Tibial nerve (tissue), 3 donors: ENCODE measurements at regions not wholly inside any gene's neighbourhood (a gene's known extent, or its start where the extent isn't known, plus 50 kb on each side); places are given as distances from the start of the nearest gene placed in this dataset.

Experiments used
- POLR2A ChIP-seq, 2 donors: fragments of 450-650 bp; IDR thresholded peaks; one replicate each; pipeline ENCODE4 v1.6.1; 2017; ENCODE audit warnings: antibody characterized with exemption in 2 of 2, mild to moderate bottlenecking in 2 of 2, moderate library complexity in 2 of 2
- TF ChIP-seq, protein P1 (sequence below), 5 experiments: fragments of 200-600 bp in 3 of 5; fragments of 450-650 bp in 2 of 5; sonication (generic) in 3 of 5; IDR thresholded peaks; one replicate each; pipeline ENCODE4 v1.5.1; 2016 to 2019; ENCODE audit warnings: antibody characterized with exemption in 5 of 5, mild to moderate bottlenecking in 3 of 5, moderate library complexity in 2 of 5

DNA sequence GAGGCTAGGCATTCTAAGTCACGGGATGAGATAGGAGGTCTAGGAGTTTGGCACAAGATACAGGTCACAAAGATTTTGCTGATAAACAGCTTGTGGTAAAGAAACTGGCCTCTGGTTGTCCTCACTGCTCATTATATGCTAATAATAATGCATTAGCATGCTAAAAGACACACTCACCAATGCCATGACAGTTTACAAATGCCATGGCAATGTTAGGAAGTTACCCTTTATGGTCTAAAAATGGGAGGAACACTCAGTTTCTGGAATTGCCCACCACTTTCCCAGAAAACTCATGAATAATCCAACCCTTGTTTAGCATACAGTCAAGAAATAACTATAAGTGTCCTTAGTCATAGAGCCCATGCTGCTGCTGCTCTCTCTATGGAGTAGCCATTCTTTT, 286.9 kb downstream of the ZNF674 start:
- TF ChIP-seq, protein P1, sequence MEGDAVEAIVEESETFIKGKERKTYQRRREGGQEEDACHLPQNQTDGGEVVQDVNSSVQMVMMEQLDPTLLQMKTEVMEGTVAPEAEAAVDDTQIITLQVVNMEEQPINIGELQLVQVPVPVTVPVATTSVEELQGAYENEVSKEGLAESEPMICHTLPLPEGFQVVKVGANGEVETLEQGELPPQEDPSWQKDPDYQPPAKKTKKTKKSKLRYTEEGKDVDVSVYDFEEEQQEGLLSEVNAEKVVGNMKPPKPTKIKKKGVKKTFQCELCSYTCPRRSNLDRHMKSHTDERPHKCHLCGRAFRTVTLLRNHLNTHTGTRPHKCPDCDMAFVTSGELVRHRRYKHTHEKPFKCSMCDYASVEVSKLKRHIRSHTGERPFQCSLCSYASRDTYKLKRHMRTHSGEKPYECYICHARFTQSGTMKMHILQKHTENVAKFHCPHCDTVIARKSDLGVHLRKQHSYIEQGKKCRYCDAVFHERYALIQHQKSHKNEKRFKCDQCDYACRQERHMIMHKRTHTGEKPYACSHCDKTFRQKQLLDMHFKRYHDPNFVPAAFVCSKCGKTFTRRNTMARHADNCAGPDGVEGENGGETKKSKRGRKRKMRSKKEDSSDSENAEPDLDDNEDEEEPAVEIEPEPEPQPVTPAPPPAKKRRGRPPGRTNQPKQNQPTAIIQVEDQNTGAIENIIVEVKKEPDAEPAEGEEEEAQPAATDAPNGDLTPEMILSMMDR (IDR thresholded peaks at IDR 0.05): no peak
- TF ChIP-seq POLR2A (IDR thresholded peaks at IDR 0.05): no peak
